ENCODE measurements at regions not wholly inside any gene's neighbourhood (a gene's known extent, or its start where the extent isn't known, plus 50 kb on each side); places are given as distances from the start of the nearest gene placed in this dataset.

- intact Hi-C loops (cut with micrococcal nuclease): loop anchor here (5.0 kb wide), 1 partner anchor 180 kb away; no protein-coding TSS in a partner anchor
- Histone ChIP-seq H2AFZ (ENCODE audit: low read depth, low read length, poor library complexity, severe bottlenecking) (no peak overlapping the region), H3K27me3 (ENCODE audit: insufficient read depth, low read length) (peaks cover 7% of the 10 kb centered on the region; the same call in 1 of the 2 replicates), H3K4me2 (ENCODE audit: low read length) (no peak overlapping the region), H4K20me1 (ENCODE audit: insufficient read depth) (no peaks in the 10 kb centered on the region), H3K4me3 (replicated peaks in 1 of 2; ENCODE audit: low read depth in 1 of 2, low read length in 2 of 2) (no peak overlapping the region), H3K9me3 (ENCODE audit: control insufficient read depth in 1 of 2, insufficient read depth in 1 of 2, low read depth in 1 of 2, low read length in 2 of 2) (no peaks in the 10 kb centered on the region), H3K27ac (ENCODE audit: low read depth, low read length) (no peak overlapping the region), H3K9ac (ENCODE audit: low read length) (no peak overlapping the region), H3K9me2 (ENCODE audit: insufficient read depth) (no peaks in the 10 kb centered on the region), H3K79me2 (ENCODE audit: insufficient read depth, low read length) (no peaks in the 10 kb centered on the region), H3K4me1 (ENCODE audit: control insufficient read depth in 1 of 2, insufficient read depth in 2 of 2, low read length in 2 of 2) (no peaks in the 10 kb centered on the region), H3K36me3 (ENCODE audit: control insufficient read depth in 1 of 2, insufficient read depth in 2 of 2, low read length in 2 of 2) (no peaks in the 10 kb centered on the region)
- POLR2A ChIA-PET: no interaction called here
- TF ChIP-seq EGR1 (IDR thresholded peaks at IDR 0.05; ENCODE audit: low read depth) (no peak), RAD21 (IDR thresholded peaks at IDR 0.05; ENCODE audit: low read depth) (no peak), SIN3A (IDR thresholded peaks at IDR 0.05; ENCODE audit: low read depth) (no peak), POLR2AphosphoS5 (IDR thresholded peaks at IDR 0.05; ENCODE audit: low read depth, low read length) (no peak), MAX (IDR thresholded peaks at IDR 0.05) (no peak)
- TF ChIP-seq, protein P1, sequence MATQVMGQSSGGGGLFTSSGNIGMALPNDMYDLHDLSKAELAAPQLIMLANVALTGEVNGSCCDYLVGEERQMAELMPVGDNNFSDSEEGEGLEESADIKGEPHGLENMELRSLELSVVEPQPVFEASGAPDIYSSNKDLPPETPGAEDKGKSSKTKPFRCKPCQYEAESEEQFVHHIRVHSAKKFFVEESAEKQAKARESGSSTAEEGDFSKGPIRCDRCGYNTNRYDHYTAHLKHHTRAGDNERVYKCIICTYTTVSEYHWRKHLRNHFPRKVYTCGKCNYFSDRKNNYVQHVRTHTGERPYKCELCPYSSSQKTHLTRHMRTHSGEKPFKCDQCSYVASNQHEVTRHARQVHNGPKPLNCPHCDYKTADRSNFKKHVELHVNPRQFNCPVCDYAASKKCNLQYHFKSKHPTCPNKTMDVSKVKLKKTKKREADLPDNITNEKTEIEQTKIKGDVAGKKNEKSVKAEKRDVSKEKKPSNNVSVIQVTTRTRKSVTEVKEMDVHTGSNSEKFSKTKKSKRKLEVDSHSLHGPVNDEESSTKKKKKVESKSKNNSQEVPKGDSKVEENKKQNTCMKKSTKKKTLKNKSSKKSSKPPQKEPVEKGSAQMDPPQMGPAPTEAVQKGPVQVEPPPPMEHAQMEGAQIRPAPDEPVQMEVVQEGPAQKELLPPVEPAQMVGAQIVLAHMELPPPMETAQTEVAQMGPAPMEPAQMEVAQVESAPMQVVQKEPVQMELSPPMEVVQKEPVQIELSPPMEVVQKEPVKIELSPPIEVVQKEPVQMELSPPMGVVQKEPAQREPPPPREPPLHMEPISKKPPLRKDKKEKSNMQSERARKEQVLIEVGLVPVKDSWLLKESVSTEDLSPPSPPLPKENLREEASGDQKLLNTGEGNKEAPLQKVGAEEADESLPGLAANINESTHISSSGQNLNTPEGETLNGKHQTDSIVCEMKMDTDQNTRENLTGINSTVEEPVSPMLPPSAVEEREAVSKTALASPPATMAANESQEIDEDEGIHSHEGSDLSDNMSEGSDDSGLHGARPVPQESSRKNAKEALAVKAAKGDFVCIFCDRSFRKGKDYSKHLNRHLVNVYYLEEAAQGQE (IDR thresholded peaks at IDR 0.05; ENCODE audit: low read depth): no peak
- TF ChIP-seq, protein P2, sequence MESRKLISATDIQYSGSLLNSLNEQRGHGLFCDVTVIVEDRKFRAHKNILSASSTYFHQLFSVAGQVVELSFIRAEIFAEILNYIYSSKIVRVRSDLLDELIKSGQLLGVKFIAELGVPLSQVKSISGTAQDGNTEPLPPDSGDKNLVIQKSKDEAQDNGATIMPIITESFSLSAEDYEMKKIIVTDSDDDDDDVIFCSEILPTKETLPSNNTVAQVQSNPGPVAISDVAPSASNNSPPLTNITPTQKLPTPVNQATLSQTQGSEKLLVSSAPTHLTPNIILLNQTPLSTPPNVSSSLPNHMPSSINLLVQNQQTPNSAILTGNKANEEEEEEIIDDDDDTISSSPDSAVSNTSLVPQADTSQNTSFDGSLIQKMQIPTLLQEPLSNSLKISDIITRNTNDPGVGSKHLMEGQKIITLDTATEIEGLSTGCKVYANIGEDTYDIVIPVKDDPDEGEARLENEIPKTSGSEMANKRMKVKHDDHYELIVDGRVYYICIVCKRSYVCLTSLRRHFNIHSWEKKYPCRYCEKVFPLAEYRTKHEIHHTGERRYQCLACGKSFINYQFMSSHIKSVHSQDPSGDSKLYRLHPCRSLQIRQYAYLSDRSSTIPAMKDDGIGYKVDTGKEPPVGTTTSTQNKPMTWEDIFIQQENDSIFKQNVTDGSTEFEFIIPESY (IDR thresholded peaks at IDR 0.05; ENCODE audit: extremely low read depth, insufficient replicate concordance, low read length): no peak
- DNase-seq (ENCODE audit: low read depth, low spot score) (no peak), ATAC-seq (no peak)
- CTCF ChIA-PET: interaction anchor here (1.0 kb wide), 1 partner anchor 29 kb away, joined by 3 read pairs; no protein-coding TSS in a partner anchor
- RAD21 ChIA-PET (ENCODE audit: low non-redundant PET in 1 of 2, low total read pairs in 2 of 2, uncharacterized antibody in 2 of 2, unreplicated experiment in 2 of 2): no interaction called here
- no TSS peak for BruUV-seq (replicated peaks)
These were observed 238.7 kb upstream of the OR4E1 start for GRCh38 chr14:21912367-21912766.
